Fibroblast of lung (primary cell): ENCODE measurements at regions not wholly inside any gene's neighbourhood (a gene's known extent, or its start where the extent isn't known, plus 50 kb on each side); places are given as distances from the start of the nearest gene placed in this dataset.

Source experiments
- DNase-seq, 2 donors: peaks; one replicate each; pipeline versions ENCODE4 v3.0.0 to v3.0.0-alpha.2; 2010; ENCODE audit warnings: low read depth in 2 of 2
- H2AFZ ChIP-seq: 2 replicates; pipeline ENCODE4 v1.5.1; 2012; ENCODE audit warnings: low read length, control low read depth, inconsistent platforms
- H3K27ac ChIP-seq: 2 replicates; pipeline ENCODE4 v1.5.1; 2011; ENCODE audit warnings: low read length, control low read depth; ENCODE audit not compliant: insufficient read depth
- H3K27me3 ChIP-seq: 2 replicates; pipeline ENCODE4 v1.5.1; 2011; ENCODE audit warnings: mild to moderate bottlenecking, low read length; ENCODE audit not compliant: control insufficient read depth, insufficient read depth
- H3K36me3 ChIP-seq: 2 replicates; pipeline ENCODE4 v1.5.1; 2011; ENCODE audit warnings: low read length; ENCODE audit not compliant: control insufficient read depth, insufficient read depth
- H3K4me1 ChIP-seq: 2 replicates; pipeline ENCODE4 v1.5.1; 2011; ENCODE audit warnings: low read length; ENCODE audit not compliant: control insufficient read depth, insufficient read depth; ENCODE audit errors: extremely low read depth
- H3K4me2 ChIP-seq: 2 replicates; pipeline ENCODE4 v1.5.1; 2011; ENCODE audit warnings: low read length, control low read depth; ENCODE audit not compliant: insufficient read depth; ENCODE audit errors: extremely low read depth
- H3K4me3 ChIP-seq, 4 experiments: fragments of 200-600 bp in 1 of 4; sonication (generic) in 1 of 4; replicated peaks in 1 of 4; 2 replicates each; pipeline ENCODE4 v1.5.1; 2011 to 2016; ENCODE audit warnings: low read length in 4 of 4, low read depth in 3 of 4, mild to moderate bottlenecking in 3 of 4, control low read depth in 2 of 4, inconsistent platforms in 1 of 4, mixed read lengths in 1 of 4; ENCODE audit not compliant: insufficient read depth in 1 of 4; ENCODE audit errors: control extremely low read depth in 1 of 4
- H3K79me2 ChIP-seq: 2 replicates; pipeline ENCODE4 v1.5.1; 2012; ENCODE audit warnings: mild to moderate bottlenecking, low read length, inconsistent platforms; ENCODE audit not compliant: control insufficient read depth, insufficient read depth
- H3K9ac ChIP-seq: 2 replicates; pipeline ENCODE4 v1.5.1; 2011; ENCODE audit warnings: mild to moderate bottlenecking, low read length, control low read depth; ENCODE audit not compliant: insufficient read depth
- H3K9me3 ChIP-seq: 2 replicates; pipeline ENCODE4 v1.5.1; 2012; ENCODE audit warnings: low read depth, low read length; ENCODE audit not compliant: control insufficient read depth, insufficient read depth
- H4K20me1 ChIP-seq: 2 replicates; pipeline ENCODE4 v1.5.1; 2011; ENCODE audit warnings: low read length; ENCODE audit not compliant: control insufficient read depth, insufficient read depth; ENCODE audit errors: extremely low read depth
- CTCF ChIP-seq, 2 donors: IDR thresholded peaks in 1 of 2; conservative IDR thresholded peaks in 1 of 2; 1 replicate in 1 of 2; 2 replicates in 1 of 2; pipeline ENCODE4 v1.5.1; 2011 to 2012; ENCODE audit warnings: low read length in 2 of 2, control low read depth in 1 of 2, inconsistent platforms in 1 of 2, low read depth in 1 of 2, mild to moderate bottlenecking in 1 of 2
- EZH2 ChIP-seq: IDR thresholded peaks from 2 replicates; pipeline ENCODE4 v1.5.1; 2012; ENCODE audit warnings: low read length, control low read depth, mild to moderate bottlenecking; ENCODE audit errors: missing control alignments

GRCh38 chr4:111849746-111850284 lies 295.4 kb upstream of the FAM241A start:
- H3K9me3 ChIP-seq: no peaks in the 10 kb centered on the region
- H4K20me1 ChIP-seq: no peaks in the 10 kb centered on the region
- H3K27me3 ChIP-seq: no peaks in the 10 kb centered on the region
- no peak overlapping the region for H3K9ac ChIP-seq
- H3K4me2 ChIP-seq: no peak overlapping the region
- no peaks in the 10 kb centered on the region for H3K4me1 ChIP-seq
- no peaks in the 10 kb centered on the region for H3K79me2 ChIP-seq
- TF ChIP-seq EZH2: no peak
- no peak for TF ChIP-seq CTCF (conservative IDR thresholded peaks at IDR 0.05 in 1 of 2, IDR thresholded peaks at IDR 0.05 in 1 of 2; ENCODE audit: low read depth in 1 of 2, low read length in 2 of 2)
- no peak overlapping the region for H3K27ac ChIP-seq
- H3K36me3 ChIP-seq: no peaks in the 10 kb centered on the region
- no peak overlapping the region for H2AFZ ChIP-seq
- H3K4me3 ChIP-seq: no peak overlapping the region
- DNase-seq: no peak

GRCh38 chr4:111854494-111855087 lies 290.7 kb upstream of the FAM241A start:
- H3K9me3 ChIP-seq: no peaks in the 10 kb centered on the region

GRCh38 chr4:111855308-111855707 lies 289.9 kb upstream of the FAM241A start:
- Histone ChIP-seq H3K27ac (no peak overlapping the region), H3K4me2 (no peak overlapping the region), H3K79me2 (no peaks in the 10 kb centered on the region), H3K27me3 (no peaks in the 10 kb centered on the region), H3K9me3 (no peaks in the 10 kb centered on the region), H3K9ac (no peak overlapping the region), H3K4me1 (no peaks in the 10 kb centered on the region), H2AFZ (no peak overlapping the region), H4K20me1 (no peaks in the 10 kb centered on the region), H3K36me3 (no peaks in the 10 kb centered on the region), H3K4me3 (no peak overlapping the region)
- no peak for TF ChIP-seq CTCF (conservative IDR thresholded peaks at IDR 0.05 in 1 of 2, IDR thresholded peaks at IDR 0.05 in 1 of 2; ENCODE audit: low read depth in 1 of 2, low read length in 2 of 2)
- no peak for TF ChIP-seq EZH2
- no peak for DNase-seq

More at GRCh38 chr4:111854494-111855087, 290.7 kb upstream of the FAM241A start:
- Histone ChIP-seq H3K4me1 (no peaks in the 10 kb centered on the region), H3K27ac (no peak overlapping the region), H3K4me3 (no peak overlapping the region), H3K9ac (no peak overlapping the region), H3K36me3 (no peaks in the 10 kb centered on the region), H3K79me2 (no peaks in the 10 kb centered on the region), H2AFZ (no peak overlapping the region), H3K27me3 (no peaks in the 10 kb centered on the region), H3K4me2 (no peak overlapping the region), H4K20me1 (no peaks in the 10 kb centered on the region)
- TF ChIP-seq CTCF (conservative IDR thresholded peaks at IDR 0.05 in 1 of 2, IDR thresholded peaks at IDR 0.05 in 1 of 2; ENCODE audit: low read depth in 1 of 2, low read length in 2 of 2): peak; percentile 57 to 67
- no peak for TF ChIP-seq EZH2
- DNase-seq: peak; percentile 19 to 34
